HG03575 (cell line): ENCODE measurements at regions not wholly inside any gene's neighbourhood (a gene's known extent, or its start where the extent isn't known, plus 50 kb on each side); places are given as distances from the start of the nearest gene placed in this dataset.
"Not testable (repeated sequence)": the region's sequence is repeated elsewhere in the genome, so short reads cannot be mapped to it uniquely, and the experiment has no call there.

Source experiments
- ATAC-seq: cut with Tn5 transposase; IDR thresholded peaks from one replicate; pipeline ENCODE4 v1.9.1; 2021; ENCODE audit not compliant: unreplicated experiment, insufficient number of reproducible peaks, low FRiP score; ENCODE audit errors: extremely low read depth

DNA sequence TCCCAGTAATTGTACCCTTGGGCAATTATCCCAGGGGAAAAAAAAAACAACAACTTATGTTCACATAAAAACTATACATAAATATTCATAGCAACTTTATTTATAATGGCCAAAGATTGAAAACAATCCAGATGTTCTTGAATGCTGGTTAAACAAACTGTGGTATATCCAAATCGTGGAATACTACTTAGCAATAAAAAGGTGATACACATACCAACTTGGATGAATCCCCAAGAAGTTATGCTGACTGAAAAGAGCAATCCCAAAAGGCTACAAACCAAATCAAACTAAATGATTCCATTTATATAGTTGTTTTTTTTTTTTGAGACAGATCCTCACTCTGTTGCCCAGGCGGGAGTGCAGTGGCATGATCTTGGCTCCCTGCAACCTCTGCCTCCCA is 129.7 kb downstream of the QRSL1 start:
- no peak for ATAC-seq

- ATAC-seq: no peak
These were observed 128.5 kb downstream of the QRSL1 start for GRCh38 chr6:106757722-106758467.

- ATAC-seq: no peak
These were observed 127.9 kb downstream of the QRSL1 start for GRCh38 chr6:106757267-106757666.

GRCh38 chr6:106754215-106754614 is 124.8 kb downstream of the QRSL1 start:
- no peak for ATAC-seq

DNA sequence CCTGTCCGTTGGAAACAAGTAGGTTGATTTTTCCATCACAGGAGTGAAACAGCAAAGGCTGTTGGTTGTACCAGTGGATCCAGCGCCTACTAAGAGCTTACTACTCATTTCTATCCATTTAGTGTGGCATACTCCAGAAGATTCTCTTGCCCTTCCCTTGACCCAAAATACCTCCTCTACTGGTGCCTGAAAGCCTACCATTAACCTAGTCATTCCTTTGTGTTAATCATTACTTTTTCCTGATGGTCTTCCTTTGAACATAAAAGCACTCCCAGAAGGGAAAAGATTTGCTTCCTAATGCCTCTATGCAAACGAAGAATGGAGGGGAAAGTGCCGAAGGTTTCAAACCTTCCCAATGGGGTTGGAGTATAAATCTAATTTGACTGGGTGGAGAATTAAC is 123.3 kb downstream of the QRSL1 start:
- no peak for ATAC-seq

DNA sequence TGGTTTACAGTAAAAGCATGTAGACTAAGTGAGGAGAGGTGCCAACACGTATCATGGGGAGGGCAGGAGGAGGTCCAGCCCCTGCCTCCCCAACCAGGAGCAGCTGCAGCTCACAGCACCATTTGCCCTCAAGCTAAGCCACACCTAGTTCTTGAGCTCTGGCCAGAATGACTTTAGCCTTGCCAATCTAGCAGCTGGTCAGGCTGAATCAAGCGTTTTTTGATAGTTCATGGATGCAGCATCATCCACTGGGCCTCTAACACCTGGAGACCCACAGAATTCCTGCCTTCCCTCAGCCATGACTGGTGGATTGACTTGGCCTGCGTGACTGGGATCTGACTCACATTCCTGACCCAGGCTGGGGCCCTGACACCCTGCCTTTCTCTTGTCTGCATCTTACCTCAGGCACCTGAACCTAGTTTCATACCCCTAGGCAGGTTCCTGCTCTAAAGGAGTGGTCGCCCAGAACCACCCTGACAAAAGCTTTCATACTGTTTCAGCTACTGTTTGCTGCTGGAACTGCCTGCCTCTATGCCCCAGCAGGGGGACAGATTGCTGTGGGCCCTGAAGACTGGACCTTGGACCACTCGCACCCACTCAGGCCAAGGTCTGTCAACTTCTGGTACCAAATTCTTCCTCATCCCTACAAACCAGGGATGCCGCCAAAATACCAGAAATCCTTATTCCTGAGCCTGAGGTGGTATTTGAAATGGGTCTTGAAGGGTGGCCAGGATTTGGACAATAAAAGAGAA is 122.3 kb downstream of the QRSL1 start:
- ATAC-seq: no peak

DNA sequence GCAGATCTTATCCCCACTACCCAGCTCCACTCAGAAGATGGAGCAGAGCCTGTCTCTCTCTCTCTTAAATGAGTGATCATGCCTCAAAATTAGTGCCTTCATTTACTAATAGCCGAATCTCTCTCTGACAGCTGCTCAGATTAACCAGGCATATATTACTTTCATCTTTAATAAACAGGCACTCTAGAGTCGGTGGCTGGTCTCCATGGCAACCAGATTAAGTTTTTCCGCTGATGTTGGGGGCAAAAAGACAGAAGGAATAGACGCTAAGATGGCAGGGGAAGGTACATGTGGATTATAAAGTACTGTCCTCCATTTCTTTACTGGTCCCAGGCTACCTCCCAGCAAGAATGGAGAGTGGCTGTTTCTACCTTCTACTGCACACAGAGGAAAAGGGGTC is 121.6 kb downstream of the QRSL1 start:
- no peak for ATAC-seq

- ATAC-seq: no peak
These were observed 121.0 kb downstream of the QRSL1 start for GRCh38 chr6:106750142-106750918.

DNA sequence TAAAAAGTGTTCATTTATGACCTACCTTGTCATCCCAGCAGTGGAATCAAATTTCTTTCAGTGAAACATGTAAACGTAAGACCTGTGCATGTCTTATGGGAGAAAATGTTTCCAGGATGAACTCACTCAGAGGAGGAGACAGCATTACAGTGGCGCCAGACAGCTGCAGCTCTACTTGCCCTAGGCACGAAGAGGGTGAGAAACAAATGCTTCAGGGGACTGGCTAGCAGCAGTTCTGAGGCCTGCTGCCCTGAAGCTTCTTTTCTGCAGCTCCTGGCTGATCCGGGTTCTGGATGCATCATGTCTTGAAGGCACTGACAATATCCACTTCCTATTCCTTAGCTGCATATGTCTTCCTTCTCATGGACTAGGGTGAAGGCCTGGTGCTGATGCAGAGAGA is 120.2 kb downstream of the QRSL1 start:
- no peak for ATAC-seq

DNA sequence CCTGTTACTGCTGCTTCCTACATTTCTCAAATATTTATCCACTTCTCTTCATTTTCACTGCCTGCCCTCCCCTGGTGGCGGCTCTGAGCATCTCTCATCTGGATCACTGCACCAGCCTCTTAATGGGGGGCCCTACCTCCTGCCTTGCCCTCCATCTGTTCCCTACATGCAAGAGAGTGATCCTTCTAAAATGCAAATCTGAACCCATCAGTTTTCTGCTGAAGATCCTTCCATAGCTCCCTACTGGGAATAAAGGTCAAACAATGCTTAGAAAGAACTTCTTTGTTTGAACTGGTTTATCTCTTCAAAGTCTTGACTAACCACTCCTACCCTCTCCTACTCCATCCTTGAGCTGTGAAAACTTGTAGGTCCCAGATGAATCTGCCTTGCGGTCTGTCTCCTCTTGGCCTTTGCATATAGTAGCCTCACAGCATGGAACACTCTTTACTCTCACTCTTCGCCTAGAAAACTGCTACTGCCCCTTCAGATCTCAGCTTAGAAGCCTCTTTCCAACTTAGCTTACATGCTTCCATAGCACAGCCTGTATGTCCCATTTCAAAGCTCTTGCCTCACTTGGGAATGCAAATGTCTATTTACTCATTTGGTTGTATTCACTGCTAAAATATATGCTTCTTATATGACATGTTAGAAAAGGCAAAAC is 119.3 kb downstream of the QRSL1 start:
- ATAC-seq: no peak

GRCh38 chr6:106747139-106747538 is 117.8 kb downstream of the QRSL1 start:
- no peak for ATAC-seq

- no peak for ATAC-seq
These were observed 117.3 kb downstream of the QRSL1 start for GRCh38 chr6:106746652-106747051.

DNA sequence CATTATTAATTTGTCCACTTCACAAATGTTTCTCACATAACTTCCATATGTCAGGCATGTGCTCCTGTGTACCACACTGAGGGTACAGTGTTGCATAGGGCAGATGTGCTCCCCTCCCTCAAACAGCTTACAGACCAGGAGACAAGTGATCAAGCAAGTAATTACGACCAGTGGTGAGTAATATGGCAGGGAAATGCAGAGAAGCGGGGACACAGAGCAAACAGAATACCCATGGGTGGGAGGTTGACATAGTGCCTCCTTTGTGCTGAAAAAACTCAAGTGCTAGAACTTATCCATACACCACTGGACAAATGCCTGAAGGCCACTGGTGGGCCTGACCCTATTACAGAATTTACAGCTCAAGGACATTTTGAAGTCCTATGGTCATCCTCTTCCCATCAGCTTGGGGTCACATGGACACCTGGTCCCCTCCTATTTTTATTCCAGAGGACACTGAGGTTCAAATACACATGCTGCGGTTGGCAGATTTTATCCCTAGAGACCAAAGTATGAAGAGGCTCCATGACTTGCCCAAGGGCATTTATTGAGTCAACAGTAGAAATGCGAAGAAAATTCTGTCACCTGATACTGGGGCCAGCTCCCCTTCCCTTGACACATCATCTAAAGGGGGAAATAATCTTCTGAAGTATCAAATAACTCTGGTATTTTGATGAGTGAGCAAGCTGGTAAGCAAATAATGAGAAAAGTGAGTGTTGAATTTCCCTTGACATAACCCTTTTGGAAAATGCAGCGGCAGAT is 116.6 kb downstream of the QRSL1 start:
- no peak for ATAC-seq

DNA sequence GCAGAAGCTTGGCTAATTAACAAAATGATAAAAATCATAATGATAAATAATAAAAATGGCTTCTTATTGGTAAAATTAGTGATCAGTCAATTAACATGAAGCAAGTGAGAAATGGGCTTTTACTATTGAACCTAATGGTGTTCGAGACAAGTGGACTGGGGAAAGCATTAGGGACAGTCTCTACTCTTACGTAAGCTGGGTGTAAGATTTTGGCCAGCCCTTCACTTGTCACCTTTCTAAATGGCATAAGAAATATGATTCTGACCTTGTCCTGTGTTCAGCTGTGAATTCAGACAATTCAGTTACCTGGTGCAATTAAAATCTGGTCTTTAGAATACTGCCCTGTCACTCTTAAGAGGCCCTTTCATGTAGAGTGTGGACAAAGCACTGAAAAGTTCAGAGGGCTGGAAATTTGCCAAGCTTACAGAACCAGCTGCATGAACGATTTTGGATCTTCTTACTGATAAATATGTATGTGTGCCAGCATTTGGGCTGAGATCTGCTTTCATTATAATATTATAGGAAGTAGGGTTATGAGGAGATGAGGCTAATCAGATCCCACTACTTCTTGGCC is 115.9 kb downstream of the QRSL1 start:
- no peak for ATAC-seq

DNA sequence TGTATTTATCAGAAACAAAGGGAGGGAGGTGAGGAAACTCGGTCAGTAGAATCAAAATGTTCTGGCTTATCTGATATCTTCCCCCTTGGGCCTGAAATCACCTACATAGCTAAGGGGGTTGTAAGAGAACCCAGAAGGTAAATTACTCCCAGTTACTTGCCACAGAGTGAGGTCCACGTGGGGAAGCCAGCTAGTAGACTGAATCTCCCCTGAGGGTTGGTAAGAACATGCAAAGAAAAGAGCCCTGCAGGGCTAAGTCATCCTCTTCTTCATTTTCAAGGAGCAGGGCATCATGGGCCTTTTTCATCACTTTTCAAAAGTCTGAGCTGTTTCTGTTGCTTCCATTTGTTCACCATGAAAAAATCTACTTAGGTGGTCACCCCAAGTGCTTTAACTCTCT is 115.4 kb downstream of the QRSL1 start:
- no peak for ATAC-seq

DNA sequence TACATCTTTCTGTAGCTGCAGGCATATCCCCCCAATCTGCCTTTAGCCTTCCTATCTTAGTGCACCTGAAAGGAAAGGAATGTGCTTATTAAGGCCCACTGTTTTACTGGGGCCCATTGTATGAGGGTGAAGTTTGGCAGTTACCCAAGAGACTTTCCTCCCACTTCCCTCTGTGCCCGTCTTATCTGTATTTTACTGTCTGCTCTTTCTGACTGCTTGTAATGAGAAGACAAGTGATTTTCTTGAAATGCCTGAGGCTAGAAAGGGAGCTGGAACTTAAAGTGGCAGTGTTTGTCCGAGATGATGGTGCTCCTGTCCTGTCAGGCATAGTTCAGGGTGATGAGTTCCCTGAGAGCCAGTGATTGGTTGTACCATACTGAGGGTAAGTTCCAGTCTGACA is 114.7 kb downstream of the QRSL1 start:
- not testable (repeated sequence) for ATAC-seq

DNA sequence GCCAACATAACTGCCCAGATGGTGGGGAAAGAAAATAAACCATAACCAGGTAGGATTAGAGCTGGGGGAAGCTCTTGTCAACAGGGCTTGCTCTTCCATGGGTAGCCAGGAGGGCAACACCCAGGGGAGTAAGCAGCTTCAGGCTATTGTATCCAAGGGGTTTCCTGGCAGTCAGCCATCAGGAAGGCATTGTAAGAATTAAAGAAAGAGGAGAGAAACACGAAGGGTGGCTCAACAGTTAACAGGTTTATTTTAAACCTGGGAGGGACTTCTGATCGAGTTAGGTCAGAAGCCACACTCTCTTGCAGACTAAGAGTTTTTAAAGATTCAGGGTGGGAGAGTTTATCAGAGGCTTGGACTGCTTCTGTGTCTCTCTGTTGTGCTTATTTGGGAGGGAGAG is 114.2 kb downstream of the QRSL1 start:
- no peak for ATAC-seq

GRCh38 chr6:106740287-106740686 is 110.9 kb downstream of the QRSL1 start:
- no peak for ATAC-seq
